Keratinocyte (primary cell): ENCODE measurements at regions not wholly inside any gene's neighbourhood (a gene's known extent, or its start where the extent isn't known, plus 50 kb on each side); places are given as distances from the start of the nearest gene placed in this dataset.

ENCODE experiments used
- CTCF ChIP-seq, 3 experiments: IDR thresholded peaks in 1 of 3; conservative IDR thresholded peaks in 1 of 3; optimal IDR thresholded peaks in 1 of 3; 2 replicates in 2 of 3; 3 replicates in 1 of 3; pipeline versions ENCODE3 to v1.5.1; 2011; ENCODE audit warnings: low read length in 3 of 3, mild to moderate bottlenecking in 3 of 3, moderate library complexity in 2 of 3, control low read depth in 1 of 3, inconsistent platforms in 1 of 3; ENCODE audit not compliant: insufficient read depth in 2 of 3; ENCODE audit errors: extremely low read depth in 1 of 3
- EZH2 ChIP-seq: IDR thresholded peaks from one replicate; pipeline ENCODE4 v1.6.1; 2012; ENCODE audit warnings: inconsistent platforms, mild to moderate bottlenecking, low read length, moderate library complexity

- TF ChIP-seq EZH2 (no peak), CTCF (optimal IDR thresholded peaks at IDR 0.05 in 1 of 3, IDR thresholded peaks at IDR 0.05 in 1 of 3, conservative IDR thresholded peaks at IDR 0.05 in 1 of 3; ENCODE audit: extremely low read depth in 1 of 3, insufficient read depth in 2 of 3, low read length in 3 of 3) (no peak)
Measured at GRCh38 chr6:18973251-18973650, 586.1 kb downstream of the RNF144B start.
